Large intestine (tissue), 3 donors: ENCODE measurements at regions not wholly inside any gene's neighbourhood (a gene's known extent, or its start where the extent isn't known, plus 50 kb on each side); places are given as distances from the start of the nearest gene placed in this dataset.
"Not testable (repeated sequence)": the region's sequence is repeated elsewhere in the genome, so short reads cannot be mapped to it uniquely, and the experiment has no call there.

Experiments used
- DNase-seq, 2 donors: peaks; one replicate each; pipeline versions ENCODE4 v3.0.0 to v3.0.0-alpha.2; 2013
- H3K27ac ChIP-seq: one replicate; pipeline ENCODE4 v1.5.1; 2013; ENCODE audit warnings: low read length
- H3K27me3 ChIP-seq: 2 replicates; pipeline ENCODE4 v1.6.1; 2013; ENCODE audit warnings: low read length; ENCODE audit not compliant: control insufficient read depth, insufficient read depth
- H3K36me3 ChIP-seq: 2 replicates; pipeline ENCODE4 v1.6.1; 2013; ENCODE audit warnings: low read length; ENCODE audit not compliant: control insufficient read depth, insufficient read depth
- H3K4me1 ChIP-seq: one replicate; pipeline ENCODE4 v1.6.1; 2013; ENCODE audit warnings: low read length; ENCODE audit not compliant: control insufficient read depth, insufficient read depth
- H3K4me3 ChIP-seq: one replicate; pipeline ENCODE4 v1.5.1; 2013; ENCODE audit warnings: low read length
- H3K9me3 ChIP-seq: one replicate; pipeline ENCODE4 v1.6.1; 2013; ENCODE audit warnings: mild to moderate bottlenecking, low read depth, low read length, moderate library complexity; ENCODE audit not compliant: control insufficient read depth
- WGBS: methylation state at CpG from one replicate; pipeline ENCODE4 v1.1.5; 2013; ENCODE audit warnings: low lambda C conversion rate; ENCODE audit not compliant: insufficient coverage; 5-methylcytosine and 5-hydroxymethylcytosine counted together

- H3K9me3 ChIP-seq = no peaks in the 10 kb centered on the region
- no peak for DNase-seq
- peaks cover 8% of the 10 kb centered on the region for H3K4me1 ChIP-seq
- H3K4me3 ChIP-seq = no peak overlapping the region
- no peaks in the 10 kb centered on the region for H3K36me3 ChIP-seq
- H3K27ac ChIP-seq = no peak overlapping the region
- 40% methylated on average over 1 of the region's 2 CpGs for WGBS
- H3K27me3 ChIP-seq = no peaks in the 10 kb centered on the region
Observed at GRCh38 chr3:66928252-66928651, 69.9 kb upstream of the KBTBD8 start.

GRCh38 chr3:66931291-66931690 is 66.8 kb upstream of the KBTBD8 start:
- H3K9me3 ChIP-seq = no peaks in the 10 kb centered on the region
- WGBS = no CpG with 5 or more reads among the region's 5 CpGs
- H3K36me3 ChIP-seq = no peaks in the 10 kb centered on the region
- DNase-seq = peak; percentile 33 to 73
- no peaks in the 10 kb centered on the region for H3K27me3 ChIP-seq
- no peak overlapping the region for H3K4me3 ChIP-seq
- H3K4me1 ChIP-seq = peaks cover 11% of the 10 kb centered on the region
- H3K27ac ChIP-seq = peak overlapping the region; percentile 57

GRCh38 chr3:66931699-66932098 is 66.4 kb upstream of the KBTBD8 start:
- Histone ChIP-seq H3K27ac (peak overlapping the region; percentile 57), H3K4me1 (peaks cover 11% of the 10 kb centered on the region), H3K27me3 (no peaks in the 10 kb centered on the region), H3K4me3 (no peak overlapping the region), H3K36me3 (no peaks in the 10 kb centered on the region), H3K9me3 (no peaks in the 10 kb centered on the region)
- no peak for DNase-seq
- WGBS = no CpG with 5 or more reads among the region's 1 CpG

GRCh38 chr3:66933233-66933632 is 64.9 kb upstream of the KBTBD8 start:
- Histone ChIP-seq H3K36me3 (no peaks in the 10 kb centered on the region), H3K4me3 (no peak overlapping the region), H3K27me3 (no peaks in the 10 kb centered on the region)

GRCh38 chr3:66934041-66934440 is 64.1 kb upstream of the KBTBD8 start:
- Histone ChIP-seq H3K36me3 (no peaks in the 10 kb centered on the region), H3K27me3 (no peaks in the 10 kb centered on the region), H3K9me3 (no peaks in the 10 kb centered on the region), H3K4me1 (peaks cover 11% of the 10 kb centered on the region), H3K27ac (no peak overlapping the region), H3K4me3 (no peak overlapping the region)
- no peak for DNase-seq
- no CpG with 5 or more reads among the region's 1 CpG for WGBS

More at GRCh38 chr3:66933233-66933632, 64.9 kb upstream of the KBTBD8 start:
- Histone ChIP-seq H3K27ac (no peak overlapping the region), H3K4me1 (peaks cover 11% of the 10 kb centered on the region), H3K9me3 (no peaks in the 10 kb centered on the region)
- no peak for DNase-seq

GRCh38 chr3:66934725-66935124 is 63.4 kb upstream of the KBTBD8 start:
- no peaks in the 10 kb centered on the region for H3K27me3 ChIP-seq
- DNase-seq = no peak
- H3K27ac ChIP-seq = no peak overlapping the region
- H3K4me1 ChIP-seq = peaks cover 11% of the 10 kb centered on the region
- no peaks in the 10 kb centered on the region for H3K9me3 ChIP-seq
- no peaks in the 10 kb centered on the region for H3K36me3 ChIP-seq
- WGBS = 67% methylated on average over 1 of the region's 3 CpGs
- H3K4me3 ChIP-seq = no peak overlapping the region

- not testable (repeated sequence) for H3K4me1 ChIP-seq, H3K4me3 ChIP-seq, H3K27me3 ChIP-seq, H3K27ac ChIP-seq, DNase-seq, H3K9me3 ChIP-seq, H3K36me3 ChIP-seq
- 90% methylated on average over 2 of the region's 6 CpGs for WGBS
Observed at GRCh38 chr3:66937041-66937440, 61.1 kb upstream of the KBTBD8 start.

- Histone ChIP-seq H3K4me1 (peaks cover 3% of the 10 kb centered on the region), H3K27me3 (no peaks in the 10 kb centered on the region), H3K9me3 (no peaks in the 10 kb centered on the region), H3K36me3 (no peaks in the 10 kb centered on the region), H3K27ac (no peak overlapping the region), H3K4me3 (no peak overlapping the region)
- WGBS = 0% methylated on average over 1 of the region's 5 CpGs
- peak; percentile 60 to 64 for DNase-seq
Observed at GRCh38 chr3:66938338-66938963, 59.7 kb upstream of the KBTBD8 start.

GRCh38 chr3:66948041-66948440 is 50.1 kb upstream of the KBTBD8 start:
- Histone ChIP-seq H3K27me3 (no peaks in the 10 kb centered on the region), H3K4me3 (no peak overlapping the region), H3K27ac (no peak overlapping the region), H3K9me3 (no peaks in the 10 kb centered on the region), H3K36me3 (no peaks in the 10 kb centered on the region), H3K4me1 (no peaks in the 10 kb centered on the region)
- 93% methylated on average over 2 of the region's 2 CpGs for WGBS
- no peak for DNase-seq
